ENCODE measurements at regions not wholly inside any gene's neighbourhood (a gene's known extent, or its start where the extent isn't known, plus 50 kb on each side); places are given as distances from the start of the nearest gene placed in this dataset.

- TF ChIP-seq CTCF (IDR thresholded peaks at IDR 0.05), result no peak
- no peak for TF ChIP-seq POLR2A (IDR thresholded peaks at IDR 0.05)
These were observed 331.4 kb upstream of the CCDC54 start for GRCh38 chr3:107045791-107046190.
